ENCODE measurements at regions not wholly inside any gene's neighbourhood (a gene's known extent, or its start where the extent isn't known, plus 50 kb on each side); places are given as distances from the start of the nearest gene placed in this dataset.

DNA sequence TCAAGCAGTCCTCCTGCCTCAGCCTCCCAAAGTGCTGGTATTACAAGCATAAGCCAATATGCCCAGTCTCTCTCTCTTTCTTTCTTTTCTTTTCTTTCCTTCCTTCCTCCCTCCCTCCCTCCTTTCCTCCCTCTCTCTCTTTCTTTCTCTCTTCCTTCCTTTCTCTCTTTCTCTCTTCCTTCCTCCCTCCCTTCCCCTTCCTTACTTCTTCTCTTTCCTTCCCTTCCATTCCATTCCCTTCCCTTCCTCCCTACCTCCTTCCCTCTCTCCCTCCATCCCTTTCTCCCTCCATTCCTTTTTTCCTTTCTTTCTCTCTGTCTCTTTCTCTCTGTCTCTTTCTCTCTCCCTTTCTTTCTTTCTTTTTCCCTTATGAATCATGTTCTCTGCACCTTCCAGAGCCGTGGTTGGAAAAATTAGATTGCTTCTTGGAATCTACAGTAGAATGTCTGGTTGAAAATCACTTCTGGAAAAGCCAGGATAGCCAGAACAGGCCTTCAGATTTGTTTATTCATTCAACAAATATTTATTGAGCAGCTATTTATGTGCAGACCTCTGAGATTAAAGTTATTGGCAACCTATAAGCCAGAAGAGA, 68.4 kb upstream of the ARHGAP5 start:
- Histone ChIP-seq H3K4ac (replicated peaks; ENCODE audit: insufficient read length, low read depth, low read length) (no peak overlapping the region), H4K91ac (replicated peaks; ENCODE audit: insufficient read length, low read length) (no peak overlapping the region), H3K14ac (ENCODE audit: insufficient read length) (no peak overlapping the region), H2AFZ (ENCODE audit: low read length) (no peak overlapping the region), H2BK15ac (ENCODE audit: low read length) (no peak overlapping the region), H3K36me3 (ENCODE audit: control insufficient read depth in 2 of 4, insufficient read depth in 4 of 4, low read length in 3 of 4) (no peaks in the 10 kb centered on the region), H2BK20ac (ENCODE audit: low read length) (no peak overlapping the region), H3K27ac (ENCODE audit: low read depth, low read length) (no peak overlapping the region), H4K5ac (ENCODE audit: insufficient read length, low read depth, low read length) (no peak overlapping the region), H3K4me2 (ENCODE audit: insufficient read depth in 1 of 2, low read depth in 2 of 2, low read length in 2 of 2) (no peak overlapping the region), H2AK5ac (ENCODE audit: low read depth, low read length) (no peak overlapping the region), H3K4me3 (ENCODE audit: extremely low read depth in 1 of 4, insufficient read depth in 2 of 4, low read depth in 3 of 4, low read length in 4 of 4) (no peak overlapping the region), H3K56ac (replicated peaks; ENCODE audit: insufficient read length, low read depth, low read length) (no peak overlapping the region), H3K79me2 (ENCODE audit: control insufficient read depth in 1 of 2, insufficient read depth in 2 of 2, low read length in 2 of 2) (no peaks in the 10 kb centered on the region), H3K18ac (ENCODE audit: extremely low read depth, low read length) (no peak overlapping the region), H3K23me2 (ENCODE audit: low read depth, low read length) (no peaks in the 10 kb centered on the region; the same call in 1 of the 2 replicates), H2BK120ac (replicated peaks; ENCODE audit: low read depth, low read length) (no peak overlapping the region), H3K27me3 (replicated peaks in 1 of 4; ENCODE audit: control insufficient read depth in 3 of 4, extremely low read depth in 1 of 4, insufficient read depth in 3 of 4, low read length in 3 of 4) (no peaks in the 10 kb centered on the region), H3K4me1 (replicated peaks in 1 of 4; ENCODE audit: control insufficient read depth in 3 of 4, insufficient read depth in 4 of 4, low read length in 3 of 4) (peaks cover 0 to 8% (median 1%) of the 10 kb centered on the region in 4 experiments; a peak in 1 of 7 replicates), H4K20me1 (replicated peaks in 1 of 2; ENCODE audit: control insufficient read depth in 1 of 2, insufficient read depth in 2 of 2, low read length in 2 of 2) (no peaks in the 10 kb centered on the region), H3K79me1 (ENCODE audit: low read depth, low read length) (no peaks in the 10 kb centered on the region), H4K8ac (ENCODE audit: extremely low read depth, insufficient read depth, low read length) (no peak overlapping the region), H2BK5ac (ENCODE audit: low read depth, low read length) (no peak overlapping the region), H3K23ac (ENCODE audit: insufficient read length) (no peak overlapping the region), H2BK12ac (ENCODE audit: low read depth, low read length) (no peak overlapping the region), H3K9ac (replicated peaks in 1 of 4; ENCODE audit: extremely low read depth in 1 of 4, low read depth in 3 of 4, low read length in 3 of 4) (no peak overlapping the region), H3K9me3 (ENCODE audit: insufficient read depth in 2 of 2, low read depth in 1 of 2, low read length in 1 of 2) (no peaks in the 10 kb centered on the region)
- 100% methylated on average over 1 of the region's 1 CpG; no CpG with 5 or more reads in 1 of the 2 experiments for WGBS, 2 experiments (ENCODE audit: extremely low coverage in 1 of 2, insufficient coverage in 1 of 2, insufficient read length in 1 of 2, insufficient replicate concordance in 2 of 2, low coverage in 1 of 2, low lambda C conversion rate in 2 of 2, missing lambda C conversion rate in 1 of 2)
- DNase-seq (ENCODE audit: low read depth in 1 of 2, low spot score in 2 of 2), result no peak
- no peak for FAIRE-seq
- TF ChIP-seq BRCA1 (IDR thresholded peaks at IDR 0.05; ENCODE audit: low read depth, low read length) (no peak), EP300 (IDR thresholded peaks at IDR 0.05; ENCODE audit: borderline replicate concordance in 1 of 2, low read depth in 2 of 2, low read length in 2 of 2) (no peak), HDAC2 (IDR thresholded peaks at IDR 0.05; ENCODE audit: borderline replicate concordance in 1 of 2, low read depth in 2 of 2, low read length in 2 of 2) (no peak), SP4 (IDR thresholded peaks at IDR 0.05; ENCODE audit: low read length) (no peak), NRF1 (IDR thresholded peaks at IDR 0.05; ENCODE audit: low read depth, low read length) (no peak), CHD2 (IDR thresholded peaks at IDR 0.05; ENCODE audit: low read length) (no peak), CBX5 (IDR thresholded peaks at IDR 0.05; ENCODE audit: low read depth, low read length) (no peak), CHD1 (IDR thresholded peaks at IDR 0.05; ENCODE audit: low read depth, low read length) (no peak), TBP (IDR thresholded peaks at IDR 0.05; ENCODE audit: low read depth, low read length) (no peak)
- ChIA-PET POLR2A (ENCODE audit: partially characterized antibody) (no interaction called here), CTCF (ENCODE audit: partially characterized antibody) (no interaction called here)

Data from H1 (cell line).